Dedifferentiated amniotic fluid mesenchymal stem cell (primary cell): ENCODE measurements at regions not wholly inside any gene's neighbourhood (a gene's known extent, or its start where the extent isn't known, plus 50 kb on each side); places are given as distances from the start of the nearest gene placed in this dataset.
"Not testable (repeated sequence)": the region's sequence is repeated elsewhere in the genome, so short reads cannot be mapped to it uniquely, and the experiment has no call there.

Experiments
- DNase-seq: peaks from one replicate; pipeline ENCODE4 v3.0.0-alpha.2; 2016; ENCODE audit errors: extremely low spot score

DNA sequence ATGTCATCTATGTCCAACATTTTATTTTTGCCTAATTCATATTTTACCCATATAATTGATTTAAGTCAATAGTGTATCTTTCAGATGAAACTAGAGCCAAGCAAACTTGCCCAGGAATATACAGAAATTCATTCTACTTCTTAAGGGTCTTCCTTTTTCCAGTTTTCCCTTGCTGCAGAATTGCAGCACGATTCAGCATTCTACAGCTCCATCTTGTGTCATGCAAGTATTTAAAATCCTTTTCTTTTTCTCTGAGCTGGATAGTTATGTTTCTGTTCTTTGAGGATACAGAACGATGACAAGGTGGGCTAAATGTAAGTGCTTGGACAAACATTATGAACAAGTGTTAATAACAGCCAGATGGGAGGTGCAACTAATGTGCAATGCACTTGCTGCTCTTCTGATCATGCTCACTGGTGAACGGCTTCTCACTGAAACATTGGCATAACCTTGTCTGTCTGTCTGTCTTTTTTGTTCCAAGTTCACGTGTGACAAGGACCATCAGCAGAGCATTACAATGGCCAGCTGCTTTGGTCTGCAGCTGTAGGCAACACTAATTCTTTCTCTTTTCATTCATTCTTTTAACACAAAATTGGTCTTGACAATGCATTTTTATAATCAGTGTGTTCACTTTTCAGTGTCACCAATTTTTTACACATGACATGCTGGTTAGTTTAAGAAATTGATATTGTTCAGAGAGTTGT, 1821.7 kb downstream of the ARAP2 start:
- DNase-seq = no peak

GRCh38 chr4:34432706-34433105, 1811.6 kb downstream of the ARAP2 start:
- no peak for DNase-seq

- not testable (repeated sequence) for DNase-seq
Measured at GRCh38 chr4:34434377-34434776, 1809.9 kb downstream of the ARAP2 start.

DNA sequence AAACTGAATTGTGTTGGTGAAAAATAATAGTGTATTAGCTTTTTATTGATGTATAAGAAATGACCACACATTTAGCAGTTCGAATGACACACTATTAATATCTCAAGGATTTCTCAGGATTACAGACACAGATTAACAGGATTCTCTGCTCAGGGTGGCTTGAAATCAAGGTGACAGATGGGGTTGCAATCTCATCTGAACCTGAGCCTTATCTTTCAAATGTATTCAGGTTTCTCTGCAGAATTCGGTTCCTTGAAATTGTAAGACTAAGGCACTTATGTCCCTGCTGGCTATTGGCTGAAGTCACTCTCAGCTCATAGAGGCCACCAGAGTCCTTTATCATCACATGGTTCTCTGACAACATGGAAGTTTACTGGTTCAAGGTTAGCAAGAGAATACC, 1780.1 kb downstream of the ARAP2 start:
- DNase-seq = no peak

DNA sequence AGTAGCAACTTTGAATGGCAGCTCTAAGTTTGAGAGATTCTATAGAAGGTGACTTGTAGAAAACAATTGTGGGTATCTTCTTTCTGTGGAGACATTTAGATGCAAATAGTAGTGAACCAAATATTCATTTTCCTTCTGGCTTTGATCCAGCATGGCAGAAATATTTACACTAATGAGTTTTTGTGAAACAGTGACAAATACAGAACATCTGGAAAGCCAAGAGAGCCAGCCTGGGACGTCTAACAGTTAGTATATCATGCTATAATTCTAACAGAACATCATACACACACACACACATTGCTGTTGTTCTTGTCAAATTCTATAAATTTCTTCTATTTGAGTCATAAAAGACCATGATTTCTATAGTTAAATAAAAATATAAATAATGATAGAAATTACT, 1777.9 kb downstream of the ARAP2 start:
- no peak for DNase-seq

DNA sequence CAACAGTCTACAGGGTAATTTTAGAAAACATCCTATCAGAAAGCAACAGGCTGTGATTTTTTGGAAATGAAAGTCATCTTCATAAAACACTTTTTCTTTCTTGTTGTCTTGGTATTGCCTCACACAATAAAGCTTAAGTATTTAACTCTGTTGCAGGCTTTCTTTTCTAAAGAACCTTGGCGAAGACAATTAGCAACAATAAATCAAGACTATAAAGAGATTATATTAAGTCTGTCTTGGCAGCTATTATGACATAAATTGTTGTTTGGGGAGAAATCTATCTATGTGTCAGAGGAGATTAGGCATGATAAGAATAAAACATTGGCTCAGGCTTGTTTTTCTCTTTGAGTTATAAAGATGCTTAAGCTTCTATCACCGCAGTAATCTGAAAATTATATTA, 1774.8 kb downstream of the ARAP2 start:
- no peak for DNase-seq

DNA sequence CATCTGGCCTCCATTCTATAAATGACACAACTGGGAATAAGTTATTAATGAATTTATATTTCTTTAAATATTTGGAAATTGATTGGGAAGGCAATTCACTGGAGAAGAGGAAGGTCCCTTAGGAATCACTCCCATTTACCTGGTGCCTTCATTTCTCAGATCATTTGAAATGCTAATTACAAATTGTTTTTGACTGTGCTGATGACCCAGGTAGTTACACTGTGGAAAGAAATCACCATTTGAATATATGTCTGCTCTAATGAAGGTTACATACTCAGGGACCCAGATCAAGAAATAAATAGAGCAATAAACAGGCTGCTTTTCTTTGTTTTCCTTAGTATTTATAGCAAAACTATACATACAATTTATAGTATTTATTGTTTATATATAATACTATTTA, 1759.1 kb downstream of the ARAP2 start:
- no peak for DNase-seq

DNA sequence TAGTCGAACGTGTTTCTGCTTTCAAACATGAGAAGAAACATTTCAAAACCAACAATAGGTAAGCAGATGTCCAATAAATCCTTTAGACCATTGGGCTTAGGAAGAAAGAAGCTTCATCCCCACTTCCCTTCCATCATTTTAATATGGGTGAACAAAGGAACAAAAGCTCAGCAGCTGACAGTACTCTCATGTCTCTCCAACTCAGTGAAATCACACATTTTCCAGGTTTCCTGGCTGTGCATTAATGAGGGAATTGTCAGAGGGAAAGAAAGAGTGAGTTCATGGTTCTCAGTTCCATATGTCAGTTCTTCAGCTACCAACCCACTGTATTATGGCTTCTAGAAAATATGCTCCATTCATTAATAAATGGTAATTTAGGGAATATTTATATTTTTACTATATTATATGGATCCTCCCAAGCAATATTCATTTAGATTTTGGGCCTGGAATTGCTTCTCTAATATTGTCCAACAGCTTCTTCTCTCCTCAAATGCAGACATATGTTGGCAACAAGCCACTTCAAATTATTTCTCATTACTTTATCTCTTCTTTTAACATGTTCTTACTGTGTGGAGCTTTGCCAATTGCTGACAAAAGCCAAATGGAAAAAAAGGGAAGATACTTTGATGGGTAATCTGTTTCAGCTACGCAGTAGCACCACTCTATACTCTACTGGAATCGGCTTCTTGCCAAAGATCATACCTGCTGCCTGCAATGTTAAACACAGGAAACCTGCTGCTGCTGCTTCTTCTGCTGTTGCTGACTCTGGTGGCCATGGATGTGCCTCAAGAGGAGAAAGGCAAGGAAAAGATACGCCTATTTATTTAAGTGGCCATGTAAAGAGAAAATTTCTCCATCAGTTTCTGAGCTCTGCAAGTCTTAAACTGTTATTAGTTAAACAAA, 1757.6 kb downstream of the ARAP2 start:
- DNase-seq = no peak

GRCh38 chr4:34492414-34492813, 1751.9 kb downstream of the ARAP2 start:
- no peak for DNase-seq

GRCh38 chr4:34502086-34502485, 1742.2 kb downstream of the ARAP2 start:
- DNase-seq = no peak

GRCh38 chr4:34504731-34505130, 1739.6 kb downstream of the ARAP2 start:
- not testable (repeated sequence) for DNase-seq

GRCh38 chr4:34506511-34507092, 1737.7 kb downstream of the ARAP2 start:
- DNase-seq = not testable (repeated sequence)

DNA sequence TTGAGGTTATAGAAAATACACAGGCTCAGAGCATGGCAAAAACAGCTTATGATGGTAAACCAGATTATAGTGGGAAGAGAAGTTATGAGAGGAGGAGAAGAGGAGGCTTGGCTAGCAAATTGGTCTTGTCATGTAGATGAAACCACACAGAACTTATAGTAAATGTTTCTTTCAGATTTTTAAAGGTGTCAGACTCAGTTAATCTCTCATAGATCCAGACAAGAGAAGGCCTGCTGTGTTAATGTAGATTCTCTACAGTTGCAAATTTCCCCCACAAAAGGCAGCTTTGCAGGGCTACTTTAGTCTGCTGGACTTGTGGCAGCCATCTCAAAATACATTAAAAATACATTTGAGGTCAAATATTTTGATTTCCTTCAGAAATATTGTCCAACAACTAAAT, 1731.7 kb downstream of the ARAP2 start:
- no peak for DNase-seq

GRCh38 chr4:34516524-34516923, 1727.8 kb downstream of the ARAP2 start:
- DNase-seq = no peak

GRCh38 chr4:34534916-34535315, 1709.4 kb downstream of the ARAP2 start:
- no peak for DNase-seq

- no peak for DNase-seq
Measured at GRCh38 chr4:34566091-34566490, 1678.2 kb downstream of the ARAP2 start.

DNA sequence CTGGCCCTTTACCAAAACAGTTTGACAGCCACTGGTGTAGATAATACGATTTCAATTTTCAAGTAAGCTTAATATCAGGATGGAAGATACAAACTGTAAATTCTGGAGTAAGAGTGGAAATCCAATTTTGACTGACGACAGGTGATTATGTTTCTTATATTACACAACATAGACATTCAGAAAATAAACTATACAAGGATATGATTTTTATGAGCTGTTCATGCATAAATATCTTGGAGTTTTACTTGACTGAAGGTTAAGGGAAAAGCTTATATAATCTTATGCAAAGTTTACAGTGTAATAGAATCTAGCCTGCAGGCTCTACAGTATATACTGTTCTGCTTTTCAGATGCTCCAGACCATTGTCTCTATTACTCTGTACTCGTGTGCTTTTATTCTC, 1672.3 kb downstream of the ARAP2 start:
- no peak for DNase-seq

- no peak for DNase-seq
Measured at GRCh38 chr4:34615315-34615714, 1629.0 kb downstream of the ARAP2 start.

GRCh38 chr4:34619531-34620162, 1624.7 kb downstream of the ARAP2 start:
- DNase-seq = no peak

DNA sequence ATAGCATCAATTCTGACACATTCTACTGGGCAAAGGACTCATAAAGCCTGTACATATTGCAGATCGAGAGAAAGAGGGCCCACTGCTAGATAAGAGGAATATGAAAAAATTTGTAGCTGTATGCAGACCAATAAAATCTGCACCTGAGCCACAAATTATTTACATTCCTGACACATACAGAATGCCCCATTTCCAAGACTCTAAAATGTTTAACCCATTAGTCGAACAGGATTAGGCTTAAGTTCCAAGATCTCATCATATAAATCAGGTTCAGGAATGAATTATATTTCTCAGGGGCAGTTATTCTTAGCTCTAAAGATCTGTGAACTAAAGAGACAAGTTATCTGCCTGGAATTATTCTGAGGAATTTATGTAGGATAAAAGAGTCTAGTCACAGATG, 1615.8 kb downstream of the ARAP2 start:
- DNase-seq = no peak

DNA sequence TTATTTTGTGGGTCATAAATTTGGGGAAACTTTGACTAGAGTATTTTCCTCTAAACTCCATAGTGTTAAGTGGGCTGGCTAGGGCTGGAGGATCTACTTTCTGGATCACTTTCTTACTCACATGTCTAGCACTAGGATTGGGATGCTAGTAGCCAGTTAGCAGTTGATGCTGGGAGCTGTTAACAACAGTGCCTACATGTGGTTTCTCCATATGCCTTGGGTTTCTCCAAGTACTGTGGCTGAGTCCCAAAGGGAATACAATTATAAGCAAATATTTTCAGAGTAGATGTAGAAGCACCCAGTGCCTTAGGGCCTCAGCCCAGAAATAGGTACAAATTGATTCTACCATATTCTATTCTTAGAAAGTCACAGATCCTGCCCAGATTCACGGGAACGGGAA, 1614.9 kb downstream of the ARAP2 start:
- no peak for DNase-seq

- DNase-seq = no peak
Measured at GRCh38 chr4:34633241-34633640, 1611.1 kb downstream of the ARAP2 start.
